ENCODE measurements at regions not wholly inside any gene's neighbourhood (a gene's known extent, or its start where the extent isn't known, plus 50 kb on each side); places are given as distances from the start of the nearest gene placed in this dataset.
"Not testable (repeated sequence)": the region's sequence is repeated elsewhere in the genome, so short reads cannot be mapped to it uniquely, and the experiment has no call there.

DNA sequence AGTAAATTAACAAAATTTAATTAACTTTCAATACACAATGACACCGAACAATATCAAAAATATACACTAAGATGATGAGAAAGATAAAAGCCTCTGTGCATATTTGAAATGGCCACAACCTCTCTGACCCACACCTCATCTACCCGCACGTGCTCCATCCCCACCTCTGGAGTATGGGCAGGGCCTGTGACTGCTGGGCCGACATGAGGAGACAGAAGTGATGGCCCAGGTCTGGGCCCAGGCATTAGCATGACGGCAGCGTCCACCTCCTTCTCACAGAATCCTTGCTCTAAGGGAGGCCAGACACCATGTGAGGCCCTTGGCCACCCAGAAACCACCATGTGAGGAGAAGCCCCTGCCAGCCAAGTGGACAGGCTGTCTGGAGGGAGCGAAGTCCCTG lies 122.1 kb upstream of the RNF32 start:
- no peak overlapping the region for H3K4me3 ChIP-seq
- no peak overlapping the region for H3K27ac ChIP-seq

DNA sequence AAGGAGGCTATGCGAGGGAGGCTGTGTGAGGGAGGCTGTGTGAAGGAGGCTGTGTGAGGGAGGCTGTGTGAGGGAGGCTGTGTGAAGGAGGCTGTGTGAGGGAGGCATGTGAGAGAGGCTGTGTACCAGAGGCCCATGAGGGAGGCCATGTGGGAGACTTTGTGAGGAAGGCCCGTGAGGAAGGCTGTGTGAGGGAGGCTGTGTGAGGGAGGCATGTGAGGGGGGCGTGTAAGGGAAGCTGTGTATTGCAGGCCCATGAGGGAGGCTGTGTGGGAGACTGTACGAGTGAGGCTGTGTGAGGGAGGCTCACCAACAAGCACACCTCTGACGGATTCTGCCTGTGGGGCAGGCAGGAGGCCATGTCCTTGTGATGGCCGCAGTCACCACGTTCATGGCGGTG lies 122.7 kb upstream of the RNF32 start:
- H3K4me3 ChIP-seq, H3K27ac ChIP-seq: not testable (repeated sequence)

DNA sequence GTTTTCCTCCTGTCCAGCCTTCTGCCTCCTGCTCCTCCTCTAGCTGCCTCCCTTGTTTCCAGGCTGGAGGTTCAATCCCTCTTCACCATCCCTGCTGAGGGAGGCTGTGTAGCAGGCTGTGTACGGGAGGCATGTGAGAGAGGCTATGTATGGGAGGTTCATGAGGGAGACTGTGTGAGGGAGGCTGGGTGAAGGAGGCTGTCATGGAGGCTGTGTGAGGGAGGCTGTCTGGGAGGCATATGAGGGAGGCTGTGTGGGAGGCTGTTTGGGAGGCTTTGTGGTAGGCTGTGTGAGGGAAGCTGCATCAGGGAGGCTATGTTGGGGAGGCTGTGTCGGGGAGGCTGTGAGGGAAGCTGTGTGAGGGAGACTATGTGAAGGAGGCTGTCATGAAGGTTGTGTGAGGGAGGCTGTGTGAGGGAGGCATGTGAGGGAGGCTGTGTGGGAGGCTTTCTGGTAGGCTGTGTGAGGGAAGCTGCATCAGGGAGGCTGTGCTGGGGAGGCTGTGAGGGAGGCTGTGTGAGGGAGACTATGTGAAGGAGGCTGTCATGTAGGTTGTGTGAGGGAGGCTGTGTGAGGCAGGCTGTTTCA lies 123.7 kb upstream of the RNF32 start:
- no peak overlapping the region for H3K27ac ChIP-seq
- no peak overlapping the region for H3K4me3 ChIP-seq

DNA sequence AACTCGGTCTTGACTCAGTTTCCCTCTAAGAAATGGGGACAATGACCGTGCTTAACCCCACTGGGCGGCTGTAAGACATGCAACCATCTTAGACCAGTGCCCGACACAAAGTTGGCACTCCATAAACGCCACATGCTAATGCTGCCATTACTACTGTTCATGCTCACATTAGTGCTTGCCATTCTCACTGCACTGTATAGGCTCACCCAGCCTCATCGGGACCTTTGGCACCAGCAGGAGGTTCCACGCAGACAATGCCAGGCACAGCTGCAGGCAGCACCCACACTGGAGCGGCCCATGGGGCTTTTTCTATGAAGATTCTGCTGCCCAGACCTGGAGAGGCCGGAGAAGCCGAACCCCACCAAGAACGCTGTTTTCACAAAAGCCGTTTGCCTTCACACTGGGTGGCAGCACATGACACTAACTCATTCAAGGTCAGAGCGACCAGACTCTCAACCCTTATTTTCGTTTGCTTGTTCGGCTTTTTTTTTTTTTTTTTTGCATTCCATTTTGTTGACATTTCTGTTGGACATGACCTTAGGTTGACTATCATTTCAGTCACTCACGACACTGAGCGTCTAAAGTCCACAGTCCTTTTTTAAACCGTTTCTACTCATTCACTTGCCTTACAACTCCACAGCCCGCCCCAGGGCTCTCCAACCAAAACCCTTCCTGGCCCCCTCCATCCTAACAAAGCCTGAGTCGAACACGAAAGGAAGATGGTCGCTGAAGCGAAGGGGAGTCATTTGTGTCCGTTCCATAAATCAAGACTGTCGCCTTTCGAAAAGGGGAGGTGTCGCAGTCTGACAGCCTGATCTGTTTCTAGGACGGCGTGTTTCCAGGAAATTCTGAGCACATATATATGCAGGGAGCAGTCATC lies 124.4 kb upstream of the RNF32 start:
- Histone ChIP-seq H3K4me3 (no peak overlapping the region), H3K27ac (no peak overlapping the region)

DNA sequence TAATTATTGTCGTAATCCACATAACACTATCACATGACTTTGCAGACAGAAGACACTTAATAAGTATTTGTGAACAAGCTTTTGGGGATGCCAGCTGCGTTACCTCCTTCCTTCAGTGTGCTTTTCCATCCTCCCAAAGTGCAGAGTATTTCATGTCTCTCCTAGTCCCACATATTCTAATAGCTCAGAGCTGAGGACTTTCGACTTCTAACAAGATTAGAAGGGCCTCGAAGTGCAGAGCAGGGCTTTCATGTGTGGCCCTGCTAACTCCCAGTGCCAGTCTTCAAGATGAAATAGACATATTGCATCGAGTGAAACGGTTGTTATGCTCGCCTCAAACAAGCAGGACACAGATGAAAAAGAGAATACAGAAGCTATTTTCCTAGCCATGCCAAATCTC lies 125.7 kb upstream of the RNF32 start:
- no peak overlapping the region for H3K27ac ChIP-seq
- H3K4me3 ChIP-seq: no peak overlapping the region

DNA sequence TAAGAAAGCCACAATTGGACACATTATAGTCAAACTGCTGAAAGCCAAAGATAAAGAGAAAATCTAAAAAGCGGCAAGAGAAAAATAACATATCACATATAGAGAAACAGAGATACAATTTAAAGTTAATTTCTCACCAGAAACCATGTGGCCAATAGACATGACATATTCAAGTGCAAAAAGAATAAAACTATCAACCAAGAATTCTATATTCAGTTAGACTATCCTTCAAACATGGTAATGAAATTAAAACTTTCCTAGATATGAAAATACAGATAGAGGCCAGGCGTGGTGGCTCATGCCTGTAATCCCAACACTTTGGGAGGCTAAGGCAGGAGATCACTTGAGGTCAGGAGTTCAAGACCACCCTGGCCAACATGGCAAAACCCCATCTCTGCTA lies 129.1 kb upstream of the RNF32 start:
- no peak overlapping the region for H3K27ac ChIP-seq

DNA sequence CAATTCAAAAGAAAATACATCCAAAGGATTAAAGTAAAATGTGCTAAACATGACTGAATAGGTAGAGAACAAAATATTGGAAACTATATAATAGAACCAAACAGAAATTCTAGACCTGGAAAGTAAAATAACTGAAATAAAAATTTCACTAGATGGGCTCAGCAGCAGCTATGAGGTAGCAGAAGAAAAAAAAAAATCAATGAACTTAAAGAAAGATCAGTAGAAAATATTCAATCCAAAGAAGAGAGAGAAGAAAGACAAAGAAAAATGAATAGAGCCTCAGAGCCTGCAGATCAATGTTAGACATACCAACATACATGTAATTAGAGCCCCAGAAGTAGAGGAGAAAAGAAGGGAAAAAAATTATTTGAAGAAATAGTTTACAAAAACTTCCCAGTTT lies 129.6 kb upstream of the RNF32 start:
- Histone ChIP-seq H3K4me3 (no peak overlapping the region), H3K27ac (no peak overlapping the region)

More for the DNA sequence above, 129.1 kb upstream of the RNF32 start:
- H3K4me3 ChIP-seq: no peak overlapping the region

DNA sequence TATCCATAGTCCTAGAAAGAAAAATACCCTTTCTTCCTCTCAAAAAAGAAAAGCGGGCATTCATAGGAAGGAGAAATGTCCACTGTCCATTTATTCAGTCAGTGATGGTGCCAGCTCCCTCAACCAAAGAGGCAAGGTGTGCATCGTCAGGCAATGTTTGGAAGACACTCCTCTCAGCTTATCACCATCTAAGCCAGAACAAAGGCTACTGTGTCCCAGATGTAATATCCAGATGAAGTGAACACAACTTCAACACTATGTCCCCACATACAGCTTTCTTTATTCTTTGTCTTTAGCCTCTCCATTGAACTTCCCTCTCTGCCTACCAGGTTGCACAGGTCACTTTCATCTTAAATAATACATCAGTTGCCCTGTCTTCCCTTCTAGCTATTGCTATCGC lies 131.4 kb upstream of the RNF32 start:
- Histone ChIP-seq H3K4me3 (no peak overlapping the region), H3K27ac (no peak overlapping the region)

DNA sequence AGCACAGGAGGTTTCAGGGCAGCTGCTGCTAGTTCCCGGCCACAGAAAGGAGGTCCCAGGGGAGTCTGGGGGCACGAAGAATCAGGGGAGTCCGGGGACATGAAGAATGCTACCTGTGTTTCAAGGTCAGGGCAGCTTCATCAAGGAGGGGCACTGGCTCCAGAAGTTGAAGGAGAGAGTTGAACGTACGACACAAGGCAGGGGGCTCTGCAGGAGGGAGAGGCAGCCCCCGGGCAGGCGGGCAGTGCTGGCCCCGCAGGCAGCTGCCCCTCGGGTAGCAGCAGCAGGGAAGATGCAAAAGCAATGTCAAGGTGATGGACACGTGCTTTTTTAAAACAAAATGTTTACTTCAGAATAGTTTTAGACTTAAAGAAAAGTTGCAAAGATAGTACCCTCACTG lies 134.7 kb upstream of the RNF32 start:
- Histone ChIP-seq H3K4me3 (no peak overlapping the region), H3K27ac (no peak overlapping the region)

DNA sequence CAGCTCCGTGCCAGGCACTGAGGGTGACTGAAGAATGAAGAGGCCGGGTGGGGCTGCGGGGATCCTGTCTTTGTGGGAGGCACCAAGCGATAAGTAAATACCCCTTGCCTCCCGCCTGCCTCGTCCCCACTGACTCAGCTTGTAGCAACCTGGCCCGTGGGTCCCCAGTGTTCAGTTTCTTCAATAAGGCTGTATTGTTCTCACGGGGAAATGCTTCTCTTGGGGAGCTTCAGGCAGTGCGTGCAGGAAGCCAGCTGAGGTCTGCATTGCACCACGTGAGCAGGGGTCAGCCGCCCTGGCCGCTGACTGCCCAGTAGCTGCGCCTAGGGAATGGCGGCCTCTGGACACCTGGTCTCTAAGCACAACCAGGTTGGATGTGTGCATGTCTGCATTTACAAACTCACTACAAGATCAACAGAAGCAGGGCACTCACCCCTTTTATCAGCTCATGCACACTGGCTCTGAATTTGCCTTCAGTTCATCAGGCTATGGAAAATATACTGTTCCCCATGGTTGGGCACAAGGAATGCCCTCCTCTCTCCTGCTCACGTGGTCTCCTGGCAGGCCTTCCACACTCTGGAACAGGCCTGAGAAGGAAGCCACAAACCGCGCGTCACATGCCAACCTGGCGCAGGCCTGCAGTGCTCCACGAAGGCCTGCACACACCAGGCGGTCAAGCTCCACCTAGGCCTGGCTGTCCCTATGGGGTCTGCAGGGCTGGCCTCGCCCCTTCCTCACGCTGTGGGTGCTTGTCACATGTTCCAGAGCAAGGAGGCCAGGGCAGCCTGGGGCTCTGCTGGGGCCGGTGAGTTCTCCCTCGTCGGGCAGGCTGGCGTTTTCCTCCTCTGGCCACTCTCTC lies 135.7 kb upstream of the RNF32 start:
- Histone ChIP-seq H3K4me3 (no peak overlapping the region), H3K27ac (no peak overlapping the region)

DNA sequence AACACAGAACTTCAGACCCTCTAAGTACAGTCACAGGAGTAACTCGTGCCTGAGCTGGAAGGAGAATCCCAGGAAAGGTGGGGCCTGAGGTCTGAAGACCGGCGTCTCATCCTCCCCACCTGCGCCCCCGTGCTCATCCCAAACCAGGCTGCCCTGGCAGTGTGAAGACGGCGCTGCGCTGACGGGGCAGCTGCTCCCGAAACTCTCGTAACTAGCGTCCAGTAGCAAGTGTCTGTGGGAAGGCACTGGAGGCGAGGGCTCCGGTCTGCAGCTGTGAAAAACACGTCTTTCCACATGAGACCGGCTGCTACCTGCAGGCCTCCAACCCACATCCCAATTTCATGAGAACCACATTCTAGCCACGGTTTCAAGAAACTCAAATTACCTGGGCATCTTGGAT lies 136.6 kb upstream of the RNF32 start:
- Histone ChIP-seq H3K4me3 (no peak overlapping the region), H3K27ac (no peak overlapping the region)

DNA sequence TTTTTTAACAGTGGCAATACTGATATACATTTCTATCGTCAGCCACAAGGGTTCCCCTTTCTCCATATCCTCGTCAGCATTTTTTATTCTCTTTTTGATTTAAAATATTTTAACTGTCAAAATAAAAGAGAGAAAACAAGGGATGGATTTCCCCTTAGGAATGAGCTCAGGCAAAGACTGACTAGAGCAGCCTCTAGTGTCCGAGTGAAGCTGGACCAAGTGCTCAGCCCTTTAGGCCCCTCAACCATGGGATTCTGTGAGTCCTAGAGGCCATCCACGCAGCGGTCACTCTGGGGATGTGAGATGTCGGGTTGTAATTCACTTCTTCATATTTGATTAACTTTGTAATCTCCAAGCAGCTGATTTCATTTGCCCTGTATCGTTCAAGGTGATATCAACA lies 137.4 kb upstream of the RNF32 start:
- Histone ChIP-seq H3K4me3 (no peak overlapping the region), H3K27ac (no peak overlapping the region)

DNA sequence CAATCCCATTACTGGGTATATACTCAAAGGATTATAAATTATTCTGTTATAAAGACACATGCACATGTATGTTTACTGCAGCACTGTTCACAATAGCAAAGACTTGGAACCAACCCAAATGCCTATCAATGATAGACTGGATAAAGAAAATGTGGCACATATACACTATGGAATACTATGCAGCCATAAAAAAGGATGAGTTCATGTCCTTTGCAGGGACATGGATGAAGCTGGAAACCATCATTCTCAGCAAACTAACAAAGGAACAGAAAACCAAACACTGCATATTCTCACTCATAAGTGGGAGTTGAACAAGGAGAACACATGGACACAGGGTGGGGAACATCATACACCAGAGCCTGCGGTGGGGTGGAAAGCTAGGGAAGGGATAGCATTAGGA lies 138.8 kb upstream of the RNF32 start:
- H3K27ac ChIP-seq, H3K4me3 ChIP-seq: not testable (repeated sequence)

DNA sequence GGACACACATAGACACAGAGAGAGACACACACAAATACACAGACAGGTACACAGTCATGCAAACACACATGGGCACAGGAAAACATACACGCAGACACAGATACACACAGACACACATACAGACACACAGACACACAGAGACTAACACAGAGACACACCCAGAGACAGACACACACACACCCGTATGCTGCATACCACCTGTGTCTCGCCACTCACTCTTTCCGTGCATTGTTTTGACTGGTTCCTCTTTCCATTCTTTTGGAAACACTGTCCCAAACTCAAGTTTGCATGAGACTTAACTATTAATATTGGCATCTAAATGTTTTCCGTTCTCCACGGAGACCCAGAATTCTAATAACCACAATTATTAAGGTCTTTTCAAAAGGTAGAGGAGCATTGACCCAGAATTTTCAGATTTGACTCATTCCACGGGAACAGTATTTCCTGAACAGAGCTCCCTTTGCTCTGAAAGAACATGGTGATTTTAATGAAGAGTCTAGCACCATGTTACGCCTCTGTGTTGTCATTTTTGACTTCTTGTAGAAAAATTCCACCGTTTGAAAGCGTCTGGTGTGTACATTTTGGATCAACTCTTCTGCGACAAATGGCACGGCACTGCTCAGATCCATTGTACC lies 141.2 kb upstream of the RNF32 start:
- no peak overlapping the region for H3K4me3 ChIP-seq
- H3K27ac ChIP-seq: no peak overlapping the region

DNA sequence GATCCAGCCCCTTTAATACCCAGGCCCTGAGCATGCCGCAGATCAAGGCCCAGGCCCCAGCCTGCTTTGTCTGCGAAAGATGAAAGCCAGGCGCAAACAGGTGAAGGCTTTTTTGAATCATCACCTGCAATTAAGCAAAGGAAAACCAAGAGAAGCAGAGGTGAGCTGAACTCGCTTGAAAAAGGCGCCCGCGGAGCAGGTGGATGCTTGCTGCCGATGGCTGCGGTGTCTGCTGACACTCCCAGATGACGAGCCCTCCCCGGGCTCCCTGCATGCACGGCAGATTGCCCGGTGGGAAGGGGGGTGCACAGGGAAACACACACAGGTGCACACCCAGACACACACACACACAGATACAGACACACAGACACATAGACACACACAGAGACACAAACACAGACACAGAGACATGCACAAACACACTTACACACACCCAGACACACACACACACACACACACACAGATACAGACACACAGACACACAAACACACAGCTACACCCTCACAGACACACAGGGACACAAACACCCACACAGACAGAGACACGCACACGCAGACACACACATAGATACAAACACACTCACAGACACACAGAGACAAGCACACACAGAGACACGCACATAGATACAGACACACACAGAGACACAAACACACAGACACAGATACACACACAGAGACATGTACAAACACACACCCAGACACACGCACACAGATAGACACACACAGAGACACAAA lies 142.6 kb upstream of the RNF32 start:
- Histone ChIP-seq H3K27ac (no peak overlapping the region), H3K4me3 (no peak overlapping the region)

DNA sequence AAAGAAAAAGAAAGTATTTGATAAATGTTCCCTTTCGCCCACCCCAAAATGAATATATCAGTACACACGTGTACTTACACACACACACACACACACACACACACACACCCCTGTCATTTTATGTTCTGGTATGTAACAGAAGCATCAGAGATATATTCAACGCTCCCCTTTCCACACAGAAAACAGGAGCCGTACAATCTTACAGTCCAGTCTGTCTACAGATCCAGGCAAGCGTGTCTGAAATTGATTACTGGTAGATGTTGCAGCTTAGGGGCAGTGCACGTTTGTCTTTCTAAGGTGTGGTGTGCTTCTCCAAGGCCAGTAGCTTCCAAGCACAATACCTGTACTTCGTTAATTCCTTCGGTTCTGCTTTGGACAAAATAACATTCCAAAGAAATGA lies 143.7 kb upstream of the RNF32 start:
- H3K4me3 ChIP-seq: no peak overlapping the region
- H3K27ac ChIP-seq: no peak overlapping the region

DNA sequence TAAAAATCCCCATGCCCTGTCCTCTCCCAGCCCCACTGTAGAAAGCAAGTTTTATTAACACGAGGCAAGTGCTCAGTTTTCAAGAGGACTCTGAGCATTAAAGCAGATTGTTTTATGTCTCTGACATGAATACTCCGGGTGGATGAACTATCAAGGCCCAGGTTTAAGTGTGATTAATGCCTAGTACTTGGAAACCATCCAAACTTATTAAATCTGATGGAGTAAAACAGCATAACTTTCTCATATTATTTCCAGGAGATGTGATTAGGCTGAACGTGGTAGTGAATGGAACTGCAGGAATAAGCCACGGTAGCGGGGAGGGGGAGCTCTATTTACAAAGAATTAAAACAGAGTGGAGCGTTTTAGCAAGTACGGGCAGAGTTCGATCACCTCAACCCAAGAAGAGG lies 144.2 kb upstream of the RNF32 start:
- Histone ChIP-seq H3K4me3 (no peak overlapping the region), H3K27ac (no peak overlapping the region)

DNA sequence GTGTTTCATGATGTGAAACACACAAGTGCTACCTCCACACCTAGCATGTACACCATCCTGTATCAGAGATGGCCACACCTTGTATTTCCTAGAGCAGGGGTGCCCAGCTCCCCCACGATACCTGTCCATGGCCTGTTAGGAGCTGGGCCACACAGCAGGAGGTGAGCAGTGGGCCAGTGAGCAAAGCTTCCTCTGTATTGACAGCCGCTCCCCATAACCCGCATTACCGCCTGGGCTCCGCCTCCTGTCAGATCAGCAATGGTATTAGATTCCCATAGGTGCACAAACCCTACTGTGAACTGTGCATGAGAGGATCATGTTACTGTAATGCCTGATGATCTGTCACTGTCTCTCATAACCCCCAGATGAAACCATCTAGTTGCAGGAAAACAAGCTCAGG lies 145.6 kb upstream of the RNF32 start:
- Histone ChIP-seq H3K27ac (no peak overlapping the region), H3K4me3 (no peak overlapping the region)

DNA sequence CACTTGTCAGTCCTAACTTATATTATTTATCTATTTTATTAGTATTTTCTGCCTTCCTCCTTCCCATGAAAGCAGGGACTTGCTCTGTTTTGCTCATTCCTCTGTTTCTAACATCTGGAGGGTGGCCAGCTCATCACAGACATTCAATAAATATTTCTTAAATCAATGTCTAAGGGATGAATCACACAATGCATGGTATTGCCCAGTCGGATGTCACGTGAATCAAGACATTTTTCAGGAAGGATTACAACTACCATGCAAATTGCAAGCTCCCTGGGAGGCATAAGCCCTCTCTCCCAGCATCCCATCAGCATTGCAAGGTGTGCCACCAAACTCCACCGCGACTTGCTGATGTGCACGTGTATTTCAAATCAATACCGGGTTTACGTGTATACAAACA lies 146.6 kb upstream of the RNF32 start:
- Histone ChIP-seq H3K4me3 (no peak overlapping the region), H3K27ac (no peak overlapping the region)

DNA sequence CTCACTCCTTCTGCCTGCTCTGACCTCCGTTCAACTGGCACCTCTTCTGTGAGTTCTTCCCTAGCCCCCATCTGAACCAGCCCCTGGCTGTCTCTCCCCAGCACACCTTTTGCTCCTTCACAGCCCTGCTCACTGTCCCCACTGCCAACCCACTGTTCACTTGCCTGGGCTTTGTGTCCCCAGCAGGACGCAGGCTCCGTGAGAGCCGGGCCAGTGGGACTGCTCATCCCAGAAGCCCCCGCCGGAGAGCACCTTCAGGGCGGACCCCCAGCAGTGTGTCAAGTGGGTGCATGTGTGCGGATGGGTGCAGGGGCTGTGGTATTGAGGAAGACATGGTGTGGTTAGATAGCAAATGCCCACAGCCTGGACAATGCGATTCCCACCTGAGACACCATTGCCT lies 148.4 kb upstream of the RNF32 start:
- H3K4me3 ChIP-seq: no peak overlapping the region
- H3K27ac ChIP-seq: no peak overlapping the region
